ENCODE measurements at regions not wholly inside any gene's neighbourhood (a gene's known extent, or its start where the extent isn't known, plus 50 kb on each side); places are given as distances from the start of the nearest gene placed in this dataset.

DNA sequence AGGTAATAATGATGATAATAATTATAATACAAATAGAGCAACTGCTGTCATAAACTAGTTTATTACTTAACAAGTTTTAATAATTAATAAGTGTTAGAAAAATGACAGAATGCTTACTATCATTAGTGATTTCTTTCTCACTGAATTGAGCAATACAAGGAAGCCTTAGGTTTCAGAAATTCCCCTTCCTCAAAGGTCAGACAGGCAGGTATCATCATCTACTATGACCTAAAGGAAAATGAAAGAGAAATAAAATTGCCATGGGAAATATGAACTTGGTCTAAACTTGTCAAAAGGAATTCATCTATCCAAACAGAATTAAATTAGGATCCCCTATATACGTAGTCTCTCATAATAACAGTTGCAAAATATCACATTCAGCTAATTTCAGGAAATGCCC is 56.3 kb upstream of the SLC7A11 start:
- Histone ChIP-seq H3K4me1 (ENCODE audit: low read length) (no peaks in the 10 kb centered on the region), H2AFZ (ENCODE audit: low read length) (no peak overlapping the region), H3K27me3 (replicated peaks; ENCODE audit: insufficient read depth, low read length) (no peaks in the 10 kb centered on the region), H3K36me3 (replicated peaks; ENCODE audit: insufficient read depth, low read length) (no peaks in the 10 kb centered on the region), H4K20me1 (ENCODE audit: insufficient read depth, low read length) (no peaks in the 10 kb centered on the region), H3K4me2 (ENCODE audit: low read depth, low read length) (no peak overlapping the region), H3K4me3 (ENCODE audit: low read length) (no peak overlapping the region), H3K9me2 (replicated peaks; ENCODE audit: insufficient read depth, low read length) (no peaks in the 10 kb centered on the region), H3K9me3 (replicated peaks; ENCODE audit: insufficient read depth, low read length) (no peaks in the 10 kb centered on the region), H3K27ac (ENCODE audit: low read length) (no peak overlapping the region), H3K79me2 (ENCODE audit: low read length) (no peaks in the 10 kb centered on the region), H3K9ac (ENCODE audit: low read length) (no peak overlapping the region), H3F3A (ENCODE audit: insufficient read depth, low read length) (no peaks in the 10 kb centered on the region)
- no peak for TF ChIP-seq EZH2phosphoT487 (IDR thresholded peaks at IDR 0.05; ENCODE audit: low read length)
- no peak for DNase-seq

DNA sequence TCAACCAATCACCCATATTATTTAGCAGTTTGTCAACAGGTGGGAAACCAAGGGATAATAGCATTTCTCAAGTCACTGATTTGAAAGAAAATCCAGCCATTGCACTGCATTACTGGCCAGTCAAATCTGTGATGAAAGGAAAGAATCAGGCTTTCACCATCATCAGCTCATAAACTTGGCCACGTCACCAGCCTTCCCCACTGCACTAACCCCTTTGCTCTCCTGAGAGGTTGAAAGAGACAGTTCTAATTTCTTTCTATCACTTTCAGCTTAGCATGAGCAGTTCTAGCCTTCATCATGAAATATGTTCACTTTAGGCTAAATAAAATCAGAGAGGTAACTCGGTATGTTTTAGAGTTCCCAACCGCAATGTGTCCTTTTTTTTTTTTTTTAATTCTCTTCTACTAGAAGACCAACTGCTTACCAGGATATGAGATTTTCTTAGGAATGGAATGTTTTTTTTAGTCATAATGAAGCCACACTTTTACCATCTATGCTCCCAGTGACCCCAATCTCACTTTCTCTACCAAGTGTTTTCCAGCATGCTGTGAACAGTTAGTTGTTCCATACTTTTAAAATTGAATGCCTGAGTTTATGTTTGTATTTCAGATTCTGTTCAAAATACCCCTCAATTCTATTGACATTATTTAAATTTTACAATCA is 55.7 kb upstream of the SLC7A11 start:
- H3K4me1 ChIP-seq (ENCODE audit: low read length): no peaks in the 10 kb centered on the region

DNA sequence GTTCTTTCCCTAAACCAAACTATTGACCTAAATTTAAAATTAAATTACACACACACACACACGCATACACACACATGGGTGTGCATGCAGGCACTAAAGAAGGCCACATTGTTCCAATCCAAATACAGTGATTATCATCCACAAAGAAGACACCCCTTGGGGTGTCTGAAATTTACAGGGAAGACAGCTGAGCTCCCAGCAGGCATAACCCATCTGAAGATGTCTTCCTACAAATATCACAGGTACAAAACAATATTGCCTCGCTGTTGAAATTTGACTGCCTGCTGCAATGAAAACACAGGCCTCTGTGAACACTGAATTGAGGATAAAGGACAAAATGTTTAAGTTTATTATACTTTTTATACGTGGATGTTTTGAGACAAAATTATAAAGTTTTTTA is 50.2 kb upstream of the SLC7A11 start:
- no peak for DNase-seq
- no peak overlapping the region for H3K27ac ChIP-seq (ENCODE audit: low read length)
- H3K4me3 ChIP-seq (ENCODE audit: low read length): no peak overlapping the region
- no peaks in the 10 kb centered on the region for H3K27me3 ChIP-seq (replicated peaks; ENCODE audit: insufficient read depth, low read length)
- no peaks in the 10 kb centered on the region for H3K79me2 ChIP-seq (ENCODE audit: low read length)
- no peaks in the 10 kb centered on the region for H4K20me1 ChIP-seq (ENCODE audit: insufficient read depth, low read length)
- no peak overlapping the region for H3K9ac ChIP-seq (ENCODE audit: low read length)
- H3F3A ChIP-seq (ENCODE audit: insufficient read depth, low read length): no peaks in the 10 kb centered on the region
- no peaks in the 10 kb centered on the region for H3K36me3 ChIP-seq (replicated peaks; ENCODE audit: insufficient read depth, low read length)
- H3K4me2 ChIP-seq (ENCODE audit: low read depth, low read length): no peak overlapping the region
- no peak overlapping the region for H2AFZ ChIP-seq (ENCODE audit: low read length)
- H3K9me2 ChIP-seq (replicated peaks; ENCODE audit: insufficient read depth, low read length): no peaks in the 10 kb centered on the region
- no peaks in the 10 kb centered on the region for H3K4me1 ChIP-seq (ENCODE audit: low read length)
- TF ChIP-seq EZH2 (optimal IDR thresholded peaks at IDR 0.05; ENCODE audit: low read depth, low read length) (no peak), EZH2phosphoT487 (IDR thresholded peaks at IDR 0.05; ENCODE audit: low read length) (no peak)
- TF ChIP-seq, protein P1, sequence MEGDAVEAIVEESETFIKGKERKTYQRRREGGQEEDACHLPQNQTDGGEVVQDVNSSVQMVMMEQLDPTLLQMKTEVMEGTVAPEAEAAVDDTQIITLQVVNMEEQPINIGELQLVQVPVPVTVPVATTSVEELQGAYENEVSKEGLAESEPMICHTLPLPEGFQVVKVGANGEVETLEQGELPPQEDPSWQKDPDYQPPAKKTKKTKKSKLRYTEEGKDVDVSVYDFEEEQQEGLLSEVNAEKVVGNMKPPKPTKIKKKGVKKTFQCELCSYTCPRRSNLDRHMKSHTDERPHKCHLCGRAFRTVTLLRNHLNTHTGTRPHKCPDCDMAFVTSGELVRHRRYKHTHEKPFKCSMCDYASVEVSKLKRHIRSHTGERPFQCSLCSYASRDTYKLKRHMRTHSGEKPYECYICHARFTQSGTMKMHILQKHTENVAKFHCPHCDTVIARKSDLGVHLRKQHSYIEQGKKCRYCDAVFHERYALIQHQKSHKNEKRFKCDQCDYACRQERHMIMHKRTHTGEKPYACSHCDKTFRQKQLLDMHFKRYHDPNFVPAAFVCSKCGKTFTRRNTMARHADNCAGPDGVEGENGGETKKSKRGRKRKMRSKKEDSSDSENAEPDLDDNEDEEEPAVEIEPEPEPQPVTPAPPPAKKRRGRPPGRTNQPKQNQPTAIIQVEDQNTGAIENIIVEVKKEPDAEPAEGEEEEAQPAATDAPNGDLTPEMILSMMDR (IDR thresholded peaks at IDR 0.05; ENCODE audit: low read length): no peak
- H3K9me3 ChIP-seq (replicated peaks; ENCODE audit: insufficient read depth, low read length): no peaks in the 10 kb centered on the region

More for the DNA sequence above, 55.7 kb upstream of the SLC7A11 start:
- H3K27me3 ChIP-seq (replicated peaks; ENCODE audit: insufficient read depth, low read length): no peaks in the 10 kb centered on the region
- no peaks in the 10 kb centered on the region for H3K9me2 ChIP-seq (replicated peaks; ENCODE audit: insufficient read depth, low read length)
- H3K79me2 ChIP-seq (ENCODE audit: low read length): no peaks in the 10 kb centered on the region
- TF ChIP-seq EZH2phosphoT487 (IDR thresholded peaks at IDR 0.05; ENCODE audit: low read length) (no peak), EZH2 (optimal IDR thresholded peaks at IDR 0.05; ENCODE audit: low read depth, low read length) (no peak)
- TF ChIP-seq, protein P1 (IDR thresholded peaks at IDR 0.05; ENCODE audit: low read length): no peak
- no peaks in the 10 kb centered on the region for H4K20me1 ChIP-seq (ENCODE audit: insufficient read depth, low read length)
- no peak for DNase-seq
- H3K27ac ChIP-seq (ENCODE audit: low read length): no peak overlapping the region
- no peak overlapping the region for H3K9ac ChIP-seq (ENCODE audit: low read length)
- H3K9me3 ChIP-seq (replicated peaks; ENCODE audit: insufficient read depth, low read length): no peaks in the 10 kb centered on the region
- H2AFZ ChIP-seq (ENCODE audit: low read length): no peak overlapping the region
- no peaks in the 10 kb centered on the region for H3F3A ChIP-seq (ENCODE audit: insufficient read depth, low read length)
- H3K4me3 ChIP-seq (ENCODE audit: low read length): no peak overlapping the region
- no peak overlapping the region for H3K4me2 ChIP-seq (ENCODE audit: low read depth, low read length)
- H3K36me3 ChIP-seq (replicated peaks; ENCODE audit: insufficient read depth, low read length): no peaks in the 10 kb centered on the region
